ENCODE measurements at regions not wholly inside any gene's neighbourhood (a gene's known extent, or its start where the extent isn't known, plus 50 kb on each side); places are given as distances from the start of the nearest gene placed in this dataset.

GRCh38 chr3:128544190-128544589 is 51.2 kb upstream of the GATA2 start:
- no peak for TF ChIP-seq CTCF (IDR thresholded peaks at IDR 0.05)
- TF ChIP-seq POLR2A (IDR thresholded peaks at IDR 0.05): no peak
